T-cell (primary cell): ENCODE measurements at regions not wholly inside any gene's neighbourhood (a gene's known extent, or its start where the extent isn't known, plus 50 kb on each side); places are given as distances from the start of the nearest gene placed in this dataset.
"Not testable (repeated sequence)": the region's sequence is repeated elsewhere in the genome, so short reads cannot be mapped to it uniquely, and the experiment has no call there.

Experiments used
- ATAC-seq, 4 experiments: fragments of 200-7000 bp in 3 of 4; fragments of 150-1000 bp in 1 of 4; cut with Tn5 transposase; replicated peaks in 1 of 4; 1 replicate in 3 of 4; 2 replicates in 1 of 4; pipeline ENCODE4 v1.10.0; 2021; ENCODE audit warnings: moderate library complexity in 3 of 4, mild to moderate bottlenecking in 2 of 4, moderate number of reproducible peaks in 1 of 4
- CTCF ChIA-PET, 2 donors: fragments of 300-600 bp; sonication (Branson Sonifier 250); formaldehyde crosslinking; loops; one replicate each; lab custom pipeline; 2022; ENCODE audit warnings: antibody characterized with exemption in 2 of 2; lab: Charles Lee
- POLR2A ChIA-PET, 2 donors: fragments of 300-600 bp; sonication (Branson Sonifier 250); formaldehyde crosslinking; loops; one replicate each; lab custom pipeline; 2022; ENCODE audit warnings: antibody characterized with exemption in 2 of 2; lab: Charles Lee
- DNase-seq, 35 experiments: peaks; one replicate each; pipeline versions ENCODE4 v3.0.0 to v3.0.0-alpha.2; 2013 to 2023
- H3K27ac ChIP-seq: one replicate; pipeline ENCODE4 v1.5.1; 2013; ENCODE audit warnings: low read length
- H3K27me3 ChIP-seq, 2 experiments: replicated peaks in 1 of 2; 1 replicate in 1 of 2; 2 replicates in 1 of 2; pipeline versions ENCODE4 v1.6.1 to v1.7.0; 2013; ENCODE audit warnings: low read length in 1 of 2, mixed read lengths in 1 of 2; ENCODE audit not compliant: control insufficient read depth in 2 of 2, insufficient read depth in 2 of 2; ENCODE audit errors: extremely low read depth in 1 of 2
- H3K36me3 ChIP-seq, 2 donors: 1 replicate in 1 of 2; 2 replicates in 1 of 2; pipeline versions ENCODE4 v1.6.1 to v1.7.0; 2013; ENCODE audit warnings: low read length in 1 of 2; ENCODE audit not compliant: control insufficient read depth in 2 of 2, insufficient read depth in 1 of 2; ENCODE audit errors: extremely low read depth in 1 of 2
- H3K4me1 ChIP-seq, 2 experiments: 1 replicate in 1 of 2; 2 replicates in 1 of 2; pipeline versions ENCODE4 v1.6.1 to v1.7.0; 2013; ENCODE audit warnings: low read length in 2 of 2, mixed read lengths in 1 of 2; ENCODE audit not compliant: insufficient read depth in 2 of 2, control insufficient read depth in 1 of 2; ENCODE audit errors: extremely low read depth in 1 of 2
- H3K4me3 ChIP-seq, 2 donors: 1 replicate in 1 of 2; 2 replicates in 1 of 2; pipeline versions ENCODE4 v1.5.1 to v1.7.0; 2013; ENCODE audit warnings: mild to moderate bottlenecking in 2 of 2, low read length in 1 of 2, moderate library complexity in 1 of 2; ENCODE audit not compliant: control insufficient read depth in 1 of 2; ENCODE audit errors: extremely low read depth in 1 of 2
- H3K9me3 ChIP-seq: 2 replicates; pipeline ENCODE4 v1.7.0; 2013
- H3K27ac Mint-ChIP-seq, 2 donors: one replicate each; pipeline ENCODE4 v1.8.0; 2020 to 2021; ENCODE audit warnings: mild to moderate bottlenecking in 2 of 2, mixed read lengths in 2 of 2
- H3K27me3 Mint-ChIP-seq, 2 donors: one replicate each; pipeline ENCODE4 v1.8.0; 2021 to 2022; ENCODE audit warnings: mixed read lengths in 2 of 2
- H3K36me3 Mint-ChIP-seq: one replicate; pipeline ENCODE4 v1.8.0; 2021; ENCODE audit warnings: mixed read lengths
- H3K4me1 Mint-ChIP-seq, 3 donors: one replicate each; pipeline ENCODE4 v1.8.0; 2020 to 2022; ENCODE audit warnings: mixed read lengths in 3 of 3, mild to moderate bottlenecking in 1 of 3
- H3K4me3 Mint-ChIP-seq, 3 donors: one replicate each; pipeline ENCODE4 v1.8.0; 2020 to 2022; ENCODE audit warnings: mild to moderate bottlenecking in 3 of 3, mixed read lengths in 3 of 3, moderate library complexity in 3 of 3
- H3K9me3 Mint-ChIP-seq, 3 donors: one replicate each; pipeline ENCODE4 v1.8.0; 2020 to 2022; ENCODE audit warnings: mixed read lengths in 3 of 3
- WGBS: methylation state at CpG from one replicate; pipeline ENCODE4 v1.1.5; 2013; ENCODE audit warnings: missing lambda C conversion rate; ENCODE audit not compliant: insufficient coverage; 5-methylcytosine and 5-hydroxymethylcytosine counted together

GRCh38 chr7:65105650-65106203 lies 99.2 kb upstream of the ERV3-1 start:
- CTCF ChIA-PET, ATAC-seq, H3K27me3 ChIP-seq, DNase-seq, POLR2A ChIA-PET, H3K4me1 ChIP-seq, H3K9me3 Mint-ChIP-seq, H3K36me3 ChIP-seq, H3K4me3 ChIP-seq, H3K4me3 Mint-ChIP-seq, H3K4me1 Mint-ChIP-seq, H3K27ac Mint-ChIP-seq, H3K9me3 ChIP-seq, H3K27me3 Mint-ChIP-seq, H3K27ac ChIP-seq: not testable (repeated sequence)
- H3K36me3 Mint-ChIP-seq, result peaks cover 22% of the 10 kb centered on the region
- 60% methylated on average over 1 of the region's 1 CpG for WGBS

GRCh38 chr7:65100499-65100898 lies 94.0 kb upstream of the ERV3-1 start:
- H3K4me3 Mint-ChIP-seq, H3K4me1 ChIP-seq, DNase-seq, H3K9me3 Mint-ChIP-seq, H3K27me3 Mint-ChIP-seq, H3K27ac ChIP-seq, ATAC-seq, H3K4me1 Mint-ChIP-seq, H3K36me3 ChIP-seq, CTCF ChIA-PET, H3K4me3 ChIP-seq, H3K27ac Mint-ChIP-seq, H3K9me3 ChIP-seq, H3K27me3 ChIP-seq: not testable (repeated sequence)
- WGBS, result 100% methylated on average over 2 of the region's 4 CpGs
- POLR2A ChIA-PET, result interaction anchor here in 1 of 2 donors (0.6 kb wide), 1 partner anchor 19 kb away, joined by 4 read pairs; no protein-coding TSS in a partner anchor
- H3K36me3 Mint-ChIP-seq, result peaks cover 34% of the 10 kb centered on the region

- Histone ChIP-seq H3K4me3 (peak overlapping the region; percentile 66 to 74), H3K27ac (peak overlapping the region; percentile 74)
- H3K27me3 ChIP-seq, CTCF ChIA-PET, H3K4me1 ChIP-seq, H3K36me3 ChIP-seq, H3K4me1 Mint-ChIP-seq, H3K9me3 Mint-ChIP-seq, H3K36me3 Mint-ChIP-seq, ATAC-seq, H3K27me3 Mint-ChIP-seq, H3K9me3 ChIP-seq, DNase-seq: not testable (repeated sequence)
- peak overlapping the region; percentile 86 to 92 (median 90) for H3K4me3 Mint-ChIP-seq
- peak overlapping the region; percentile 84 to 92 for H3K27ac Mint-ChIP-seq
- no CpG with 5 or more reads among the region's 19 CpGs for WGBS
- POLR2A ChIA-PET, result interaction anchor here in 1 of 2 donors (0.6 kb wide), 1 partner anchor 19 kb away, joined by 4 read pairs; no protein-coding TSS in a partner anchor
Measured at GRCh38 chr7:65081669-65082055, 75.2 kb upstream of the ERV3-1 start.

- Mint-ChIP-seq H3K4me3 (peak overlapping the region; percentile 86 to 92 (median 90)), H3K27ac (peak overlapping the region; percentile 84 to 92)
- H3K36me3 Mint-ChIP-seq, CTCF ChIA-PET, H3K27me3 ChIP-seq, H3K36me3 ChIP-seq, H3K9me3 Mint-ChIP-seq, H3K9me3 ChIP-seq, H3K4me1 Mint-ChIP-seq, H3K27me3 Mint-ChIP-seq, H3K4me1 ChIP-seq: not testable (repeated sequence)
- POLR2A ChIA-PET, result interaction anchor here (0.6 kb wide), 3 partner anchors 20 to 292 kb away, joined by 3 to 4 read pairs (median 3); partner anchors contain the start of gene ZNF92 (in 1 of the 2)
- Histone ChIP-seq H3K27ac (peak overlapping the region; percentile 74), H3K4me3 (peak overlapping the region; percentile 66 to 74)
- 2% methylated on average over 35 of the region's 53 CpGs for WGBS
- ATAC-seq, result peak; percentile 93 to 97 (median 96)
- DNase-seq, result peak; percentile 83 to 95 (median 91)
Measured at GRCh38 chr7:65080799-65081668, 74.5 kb upstream of the ERV3-1 start.

- H3K4me3 ChIP-seq, H3K36me3 Mint-ChIP-seq, H3K9me3 ChIP-seq, H3K27ac Mint-ChIP-seq, POLR2A ChIA-PET, H3K27ac ChIP-seq, H3K27me3 ChIP-seq, DNase-seq, H3K4me1 ChIP-seq, CTCF ChIA-PET, H3K27me3 Mint-ChIP-seq, H3K4me1 Mint-ChIP-seq, ATAC-seq, H3K36me3 ChIP-seq, H3K9me3 Mint-ChIP-seq, H3K4me3 Mint-ChIP-seq: not testable (repeated sequence)
- WGBS, result no CpG with 5 or more reads among the region's 33 CpGs
Measured at GRCh38 chr7:65074959-65075358, 68.5 kb upstream of the ERV3-1 start.

GRCh38 chr7:65073160-65073559 lies 66.7 kb upstream of the ERV3-1 start:
- H3K9me3 Mint-ChIP-seq, POLR2A ChIA-PET, CTCF ChIA-PET, H3K27ac ChIP-seq, H3K27me3 ChIP-seq, H3K4me3 Mint-ChIP-seq, DNase-seq, H3K4me1 ChIP-seq, H3K36me3 ChIP-seq, H3K9me3 ChIP-seq, H3K27me3 Mint-ChIP-seq, H3K4me1 Mint-ChIP-seq, H3K4me3 ChIP-seq: not testable (repeated sequence)
- Mint-ChIP-seq H3K36me3 (peaks cover 20% of the 10 kb centered on the region), H3K27ac (peak overlapping the region in 1 of 2 donors; percentile 58)
- no CpG with 5 or more reads among the region's 3 CpGs for WGBS
- peak in 1 of 4 experiments; percentile 44 for ATAC-seq
